IgD-negative memory B cell (primary cell): ENCODE measurements at regions not wholly inside any gene's neighbourhood (a gene's known extent, or its start where the extent isn't known, plus 50 kb on each side); places are given as distances from the start of the nearest gene placed in this dataset.
A peak's percentile ranks its signal among the peaks of the same experiment; 100 is the strongest.

Experiments
- H3K27ac Mint-ChIP-seq, 3 donors: one replicate each; pipeline ENCODE4 v1.8.0; 2020 to 2022; ENCODE audit warnings: mild to moderate bottlenecking in 3 of 3, mixed read lengths in 3 of 3, moderate library complexity in 1 of 3
- H3K27me3 Mint-ChIP-seq: one replicate; pipeline ENCODE4 v1.8.0; 2021; ENCODE audit warnings: mixed read lengths
- H3K36me3 Mint-ChIP-seq: one replicate; pipeline ENCODE4 v1.8.0; 2020; ENCODE audit warnings: mild to moderate bottlenecking, mixed read lengths
- H3K4me1 Mint-ChIP-seq, 3 donors: one replicate each; pipeline ENCODE4 v1.8.0; 2020 to 2022; ENCODE audit warnings: mixed read lengths in 3 of 3, mild to moderate bottlenecking in 1 of 3
- H3K4me3 Mint-ChIP-seq, 4 donors: one replicate each; pipeline ENCODE4 v1.8.0; 2020 to 2022; ENCODE audit warnings: mild to moderate bottlenecking in 4 of 4, mixed read lengths in 4 of 4, moderate library complexity in 3 of 4
- H3K9me3 Mint-ChIP-seq, 3 donors: one replicate each; pipeline ENCODE4 v1.8.0; 2020 to 2021; ENCODE audit warnings: mixed read lengths in 3 of 3, mild to moderate bottlenecking in 1 of 3

GRCh38 chr16:65659758-65660157, 537.9 kb upstream of the CDH11 start:
- Mint-ChIP-seq H3K27me3 (no peaks in the 10 kb centered on the region), H3K4me3 (no peak overlapping the region), H3K27ac (no peak overlapping the region), H3K4me1 (no peaks in the 10 kb centered on the region), H3K9me3 (peaks cover 0 to 11% (median 8%) of the 10 kb centered on the region in 3 donors), H3K36me3 (peaks cover 6% of the 10 kb centered on the region)

- Mint-ChIP-seq H3K9me3 (peaks cover 0 to 10% (median 7%) of the 10 kb centered on the region in 3 donors), H3K36me3 (peaks cover 3% of the 10 kb centered on the region), H3K4me1 (no peaks in the 10 kb centered on the region), H3K27ac (no peak overlapping the region), H3K4me3 (no peak overlapping the region), H3K27me3 (no peaks in the 10 kb centered on the region)
Observed at GRCh38 chr16:65658787-65659220, 536.9 kb upstream of the CDH11 start.

- Mint-ChIP-seq H3K4me1 (no peaks in the 10 kb centered on the region), H3K36me3 (peaks cover 3% of the 10 kb centered on the region), H3K27ac (no peak overlapping the region), H3K4me3 (peak overlapping the region in 1 of 4 donors; percentile 49), H3K9me3 (peaks cover 0 to 8% (median 3%) of the 10 kb centered on the region in 3 donors), H3K27me3 (no peaks in the 10 kb centered on the region)
Observed at GRCh38 chr16:65658349-65658748, 536.5 kb upstream of the CDH11 start.

- Mint-ChIP-seq H3K36me3 (peaks cover 3% of the 10 kb centered on the region), H3K4me1 (no peaks in the 10 kb centered on the region), H3K4me3 (no peak overlapping the region), H3K27me3 (no peaks in the 10 kb centered on the region), H3K27ac (no peak overlapping the region), H3K9me3 (peaks cover 0 to 7% (median 3%) of the 10 kb centered on the region in 3 donors)
Observed at GRCh38 chr16:65657556-65657955, 535.7 kb upstream of the CDH11 start.

- H3K27me3 Mint-ChIP-seq, result no peaks in the 10 kb centered on the region
- H3K4me3 Mint-ChIP-seq, result no peak overlapping the region
- no peak overlapping the region for H3K27ac Mint-ChIP-seq
- peaks cover 0 to 7% (median 3%) of the 10 kb centered on the region in 3 donors for H3K9me3 Mint-ChIP-seq
- peaks cover 3% of the 10 kb centered on the region for H3K36me3 Mint-ChIP-seq
- H3K4me1 Mint-ChIP-seq, result no peaks in the 10 kb centered on the region
Observed at GRCh38 chr16:65657071-65657494, 535.2 kb upstream of the CDH11 start.

- H3K9me3 Mint-ChIP-seq, result peaks cover 0 to 9% (median 3%) of the 10 kb centered on the region in 3 donors
- H3K27ac Mint-ChIP-seq, result no peak overlapping the region
- peaks cover 3% of the 10 kb centered on the region for H3K36me3 Mint-ChIP-seq
- no peaks in the 10 kb centered on the region for H3K27me3 Mint-ChIP-seq
- H3K4me1 Mint-ChIP-seq, result no peaks in the 10 kb centered on the region
- no peak overlapping the region for H3K4me3 Mint-ChIP-seq
Observed at GRCh38 chr16:65655802-65656201, 533.9 kb upstream of the CDH11 start.

GRCh38 chr16:65648101-65648500, 526.2 kb upstream of the CDH11 start:
- H3K4me1 Mint-ChIP-seq, result no peaks in the 10 kb centered on the region
- H3K36me3 Mint-ChIP-seq, result peaks cover 1% of the 10 kb centered on the region
- H3K4me3 Mint-ChIP-seq, result no peak overlapping the region
- H3K9me3 Mint-ChIP-seq, result peaks cover 0 to 7% (median 1%) of the 10 kb centered on the region in 3 donors
- no peaks in the 10 kb centered on the region for H3K27me3 Mint-ChIP-seq
- no peak overlapping the region for H3K27ac Mint-ChIP-seq

- Mint-ChIP-seq H3K4me1 (no peaks in the 10 kb centered on the region), H3K9me3 (peaks cover 0 to 7% (median 1%) of the 10 kb centered on the region in 3 donors), H3K27me3 (no peaks in the 10 kb centered on the region), H3K4me3 (no peak overlapping the region), H3K27ac (no peak overlapping the region), H3K36me3 (peaks cover 1% of the 10 kb centered on the region)
Observed at GRCh38 chr16:65644821-65645220, 523.0 kb upstream of the CDH11 start.

- Mint-ChIP-seq H3K27me3 (no peaks in the 10 kb centered on the region), H3K36me3 (peaks cover 1% of the 10 kb centered on the region), H3K27ac (no peak overlapping the region), H3K4me3 (no peak overlapping the region), H3K4me1 (no peaks in the 10 kb centered on the region), H3K9me3 (peaks cover 0 to 7% (median 1%) of the 10 kb centered on the region in 3 donors)
Observed at GRCh38 chr16:65641762-65642289, 520.0 kb upstream of the CDH11 start.

- Mint-ChIP-seq H3K4me3 (no peak overlapping the region), H3K27ac (no peak overlapping the region), H3K36me3 (peaks cover 1% of the 10 kb centered on the region), H3K27me3 (no peaks in the 10 kb centered on the region), H3K4me1 (no peaks in the 10 kb centered on the region), H3K9me3 (peaks cover 0 to 7% (median 5%) of the 10 kb centered on the region in 3 donors)
Observed at GRCh38 chr16:65641049-65641761, 519.3 kb upstream of the CDH11 start.

GRCh38 chr16:65634833-65635232, 513.0 kb upstream of the CDH11 start:
- Mint-ChIP-seq H3K9me3 (peaks cover 3 to 15% (median 4%) of the 10 kb centered on the region in 3 donors), H3K36me3 (peaks cover 1% of the 10 kb centered on the region), H3K27ac (peak overlapping the region in 1 of 3 donors; percentile 36), H3K27me3 (no peaks in the 10 kb centered on the region), H3K4me3 (no peak overlapping the region), H3K4me1 (no peaks in the 10 kb centered on the region)

- Mint-ChIP-seq H3K9me3 (peaks cover 3 to 17% (median 6%) of the 10 kb centered on the region in 3 donors), H3K4me1 (no peaks in the 10 kb centered on the region), H3K27me3 (no peaks in the 10 kb centered on the region), H3K36me3 (no peaks in the 10 kb centered on the region), H3K27ac (no peak overlapping the region), H3K4me3 (no peak overlapping the region)
Observed at GRCh38 chr16:65634291-65634690, 512.4 kb upstream of the CDH11 start.

GRCh38 chr16:65624666-65625065, 502.8 kb upstream of the CDH11 start:
- Mint-ChIP-seq H3K4me3 (no peak overlapping the region), H3K9me3 (peaks cover 3 to 12% (median 7%) of the 10 kb centered on the region in 3 donors), H3K27me3 (no peaks in the 10 kb centered on the region), H3K36me3 (no peaks in the 10 kb centered on the region), H3K4me1 (no peaks in the 10 kb centered on the region), H3K27ac (no peak overlapping the region)

- no peaks in the 10 kb centered on the region for H3K27me3 Mint-ChIP-seq
- H3K27ac Mint-ChIP-seq, result no peak overlapping the region
- H3K36me3 Mint-ChIP-seq, result no peaks in the 10 kb centered on the region
- peaks cover 1 to 7% (median 7%) of the 10 kb centered on the region in 3 donors for H3K9me3 Mint-ChIP-seq
- H3K4me3 Mint-ChIP-seq, result no peak overlapping the region
- H3K4me1 Mint-ChIP-seq, result no peaks in the 10 kb centered on the region
Observed at GRCh38 chr16:65624229-65624628, 502.4 kb upstream of the CDH11 start.

GRCh38 chr16:65622871-65623270, 501.0 kb upstream of the CDH11 start:
- no peaks in the 10 kb centered on the region for H3K4me1 Mint-ChIP-seq
- peaks cover 1 to 7% (median 5%) of the 10 kb centered on the region in 3 donors for H3K9me3 Mint-ChIP-seq
- no peaks in the 10 kb centered on the region for H3K36me3 Mint-ChIP-seq
- H3K27me3 Mint-ChIP-seq, result no peaks in the 10 kb centered on the region
- no peak overlapping the region for H3K27ac Mint-ChIP-seq
- H3K4me3 Mint-ChIP-seq, result peak overlapping the region in 1 of 4 donors; percentile 6

- H3K9me3 Mint-ChIP-seq, result peaks cover 1 to 7% (median 5%) of the 10 kb centered on the region in 3 donors
- H3K27me3 Mint-ChIP-seq, result no peaks in the 10 kb centered on the region
- H3K4me1 Mint-ChIP-seq, result no peaks in the 10 kb centered on the region
- H3K27ac Mint-ChIP-seq, result no peak overlapping the region
- no peaks in the 10 kb centered on the region for H3K36me3 Mint-ChIP-seq
- H3K4me3 Mint-ChIP-seq, result no peak overlapping the region
Observed at GRCh38 chr16:65622151-65622550, 500.3 kb upstream of the CDH11 start.
